ENCODE measurements at regions not wholly inside any gene's neighbourhood (a gene's known extent, or its start where the extent isn't known, plus 50 kb on each side); places are given as distances from the start of the nearest gene placed in this dataset.

DNA sequence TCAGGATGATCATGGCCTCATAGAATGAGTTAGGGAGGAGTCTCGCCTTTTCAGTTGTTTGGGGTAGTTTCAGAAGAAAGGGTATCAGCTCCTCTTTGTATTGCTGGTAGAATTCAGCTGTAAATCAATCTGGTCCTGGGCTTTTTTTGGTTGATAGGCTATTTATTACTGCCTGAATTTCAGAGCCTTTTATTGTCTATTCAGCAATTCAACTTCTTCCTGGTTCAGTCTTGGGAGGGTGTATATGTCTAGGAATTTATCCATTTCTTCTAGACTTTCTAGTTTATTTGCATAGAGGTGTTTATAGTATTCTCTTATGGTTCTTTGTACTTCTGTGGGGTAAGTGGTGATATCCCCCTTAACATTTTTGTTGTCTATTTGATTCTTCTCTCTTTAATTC lies 1024.2 kb downstream of the DIPK2A start:
- TF ChIP-seq EZH2 (IDR thresholded peaks at IDR 0.05; ENCODE audit: low read length): no peak
- TF ChIP-seq, protein P1, sequence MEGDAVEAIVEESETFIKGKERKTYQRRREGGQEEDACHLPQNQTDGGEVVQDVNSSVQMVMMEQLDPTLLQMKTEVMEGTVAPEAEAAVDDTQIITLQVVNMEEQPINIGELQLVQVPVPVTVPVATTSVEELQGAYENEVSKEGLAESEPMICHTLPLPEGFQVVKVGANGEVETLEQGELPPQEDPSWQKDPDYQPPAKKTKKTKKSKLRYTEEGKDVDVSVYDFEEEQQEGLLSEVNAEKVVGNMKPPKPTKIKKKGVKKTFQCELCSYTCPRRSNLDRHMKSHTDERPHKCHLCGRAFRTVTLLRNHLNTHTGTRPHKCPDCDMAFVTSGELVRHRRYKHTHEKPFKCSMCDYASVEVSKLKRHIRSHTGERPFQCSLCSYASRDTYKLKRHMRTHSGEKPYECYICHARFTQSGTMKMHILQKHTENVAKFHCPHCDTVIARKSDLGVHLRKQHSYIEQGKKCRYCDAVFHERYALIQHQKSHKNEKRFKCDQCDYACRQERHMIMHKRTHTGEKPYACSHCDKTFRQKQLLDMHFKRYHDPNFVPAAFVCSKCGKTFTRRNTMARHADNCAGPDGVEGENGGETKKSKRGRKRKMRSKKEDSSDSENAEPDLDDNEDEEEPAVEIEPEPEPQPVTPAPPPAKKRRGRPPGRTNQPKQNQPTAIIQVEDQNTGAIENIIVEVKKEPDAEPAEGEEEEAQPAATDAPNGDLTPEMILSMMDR (optimal IDR thresholded peaks at IDR 0.05 in 1 of 3, IDR thresholded peaks at IDR 0.05 in 1 of 3, conservative IDR thresholded peaks at IDR 0.05 in 1 of 3; ENCODE audit: extremely low read depth in 1 of 3, insufficient read depth in 2 of 3, low read length in 3 of 3): no peak
- Histone ChIP-seq H3K4me3 (ENCODE audit: control insufficient read depth in 2 of 3, extremely low read depth in 1 of 3, insufficient read depth in 2 of 3, low read depth in 1 of 3, low read length in 3 of 3) (no peak overlapping the region), H3K36me3 (ENCODE audit: control insufficient read depth in 2 of 2, extremely low read depth in 1 of 2, insufficient read depth in 2 of 2, low read length in 2 of 2) (no peaks in the 10 kb centered on the region), H3K27me3 (ENCODE audit: control insufficient read depth, extremely low read depth, insufficient read depth, low read length) (no peaks in the 10 kb centered on the region), H3K4me2 (ENCODE audit: control insufficient read depth, extremely low read depth, insufficient read depth, low read depth, low read length) (no peak overlapping the region), H2AFZ (ENCODE audit: control insufficient read depth, low read length) (no peak overlapping the region), H3K9me3 (ENCODE audit: control insufficient read depth, low read depth, low read length) (no peaks in the 10 kb centered on the region), H3K79me2 (ENCODE audit: control insufficient read depth, insufficient read depth, low read length) (no peaks in the 10 kb centered on the region), H3K9ac (ENCODE audit: control insufficient read depth, extremely low read depth, insufficient read depth, low read length) (no peak overlapping the region), H4K20me1 (ENCODE audit: control insufficient read depth, extremely low read depth, insufficient read depth, low read length) (no peaks in the 10 kb centered on the region), H3K9me1 (ENCODE audit: control insufficient read depth, extremely low read depth, insufficient read depth, low read length) (no peaks in the 10 kb centered on the region), H3K27ac (ENCODE audit: control insufficient read depth, insufficient read depth, low read length) (no peak overlapping the region), H3K4me1 (ENCODE audit: control insufficient read depth, extremely low read depth, insufficient read depth, low read length) (no peaks in the 10 kb centered on the region)
- dilution Hi-C loops (cut with MboI; ENCODE audit: extremely low pct_ligation_motif_present, low sequenced_read_pairs): no loop called here
- DNase-seq (ENCODE audit: low read depth, low spot score): no peak
- no peak for FAIRE-seq

DNA sequence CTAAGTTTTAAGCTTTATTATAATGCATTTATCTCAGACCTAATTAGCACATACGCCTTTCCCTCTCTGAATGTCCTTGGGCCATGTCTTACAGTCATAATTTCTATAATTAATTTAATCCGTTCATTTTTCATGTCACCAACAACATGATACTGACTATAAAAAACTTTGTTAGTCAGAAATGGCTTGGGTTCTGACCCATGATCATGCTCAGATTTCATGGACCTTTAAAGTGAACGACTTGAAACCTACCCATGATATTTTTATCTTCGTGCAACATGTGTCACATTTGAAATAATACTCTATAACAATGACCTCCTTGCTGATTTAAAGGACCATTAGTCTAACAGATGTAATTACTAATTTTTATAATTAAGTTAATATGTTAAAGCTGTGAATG lies 1033.8 kb downstream of the DIPK2A start:
- H3K27ac ChIP-seq (ENCODE audit: control insufficient read depth, insufficient read depth, low read length): no peak overlapping the region
- H3K36me3 ChIP-seq (ENCODE audit: control insufficient read depth in 2 of 2, extremely low read depth in 1 of 2, insufficient read depth in 2 of 2, low read length in 2 of 2): no peaks in the 10 kb centered on the region
- dilution Hi-C loops (cut with MboI; ENCODE audit: extremely low pct_ligation_motif_present, low sequenced_read_pairs): no loop called here
- H3K9me3 ChIP-seq (ENCODE audit: control insufficient read depth, low read depth, low read length): no peaks in the 10 kb centered on the region
- no peaks in the 10 kb centered on the region for H3K9me1 ChIP-seq (ENCODE audit: control insufficient read depth, extremely low read depth, insufficient read depth, low read length)
- H2AFZ ChIP-seq (ENCODE audit: control insufficient read depth, low read length): no peak overlapping the region
- DNase-seq (ENCODE audit: low read depth, low spot score): no peak
- H4K20me1 ChIP-seq (ENCODE audit: control insufficient read depth, extremely low read depth, insufficient read depth, low read length): no peaks in the 10 kb centered on the region
- no peaks in the 10 kb centered on the region for H3K79me2 ChIP-seq (ENCODE audit: control insufficient read depth, insufficient read depth, low read length)
- no peak for TF ChIP-seq EZH2 (IDR thresholded peaks at IDR 0.05; ENCODE audit: low read length)
- TF ChIP-seq, protein P1 (optimal IDR thresholded peaks at IDR 0.05 in 1 of 3, IDR thresholded peaks at IDR 0.05 in 1 of 3, conservative IDR thresholded peaks at IDR 0.05 in 1 of 3; ENCODE audit: extremely low read depth in 1 of 3, insufficient read depth in 2 of 3, low read length in 3 of 3): no peak
- no peaks in the 10 kb centered on the region for H3K4me1 ChIP-seq (ENCODE audit: control insufficient read depth, extremely low read depth, insufficient read depth, low read length)
- no peaks in the 10 kb centered on the region for H3K27me3 ChIP-seq (ENCODE audit: control insufficient read depth, extremely low read depth, insufficient read depth, low read length)
- no peak for FAIRE-seq
- no peak overlapping the region for H3K9ac ChIP-seq (ENCODE audit: control insufficient read depth, extremely low read depth, insufficient read depth, low read length)
- H3K4me2 ChIP-seq (ENCODE audit: control insufficient read depth, extremely low read depth, insufficient read depth, low read depth, low read length): no peak overlapping the region
- H3K4me3 ChIP-seq (ENCODE audit: control insufficient read depth in 2 of 3, extremely low read depth in 1 of 3, insufficient read depth in 2 of 3, low read depth in 1 of 3, low read length in 3 of 3): no peak overlapping the region
